H9 (cell line): ENCODE measurements at regions not wholly inside any gene's neighbourhood (a gene's known extent, or its start where the extent isn't known, plus 50 kb on each side); places are given as distances from the start of the nearest gene placed in this dataset.

Source experiments
- DNase-seq: peaks from one replicate; pipeline ENCODE4 v3.0.0-alpha.2; 2017
- H2AFZ ChIP-seq: one replicate; pipeline ENCODE4 v1.6.1; 2013; ENCODE audit warnings: mild to moderate bottlenecking, low read length, control low read depth, moderate library complexity
- H2AK5ac ChIP-seq: 2 replicates; pipeline ENCODE4 v1.6.1; 2013; ENCODE audit warnings: low read length, control low read depth, mixed read lengths; ENCODE audit not compliant: insufficient read length
- H2BK120ac ChIP-seq: one replicate; pipeline ENCODE4 v1.6.1; 2013; ENCODE audit warnings: low read depth, mild to moderate bottlenecking, low read length, control low read depth, inconsistent platforms; ENCODE audit not compliant: poor library complexity, severe bottlenecking
- H2BK12ac ChIP-seq: 2 replicates; pipeline ENCODE4 v1.6.1; 2013; ENCODE audit warnings: low read length, control low read depth, mixed read lengths, low read depth; ENCODE audit not compliant: insufficient read length
- H2BK15ac ChIP-seq: 2 replicates; pipeline ENCODE4 v1.6.1; 2013; ENCODE audit warnings: low read depth, low read length, control low read depth
- H2BK20ac ChIP-seq: one replicate; pipeline ENCODE4 v1.6.1; 2013; ENCODE audit warnings: low read depth, mild to moderate bottlenecking, low read length, control low read depth, inconsistent platforms; ENCODE audit not compliant: poor library complexity, severe bottlenecking
- H2BK5ac ChIP-seq: 2 replicates; pipeline ENCODE4 v1.6.1; 2013; ENCODE audit warnings: low read length, control low read depth, mixed read lengths; ENCODE audit not compliant: insufficient read length
- H3K14ac ChIP-seq: 2 replicates; pipeline ENCODE4 v1.6.1; 2013; ENCODE audit warnings: low read length, control low read depth; ENCODE audit not compliant: insufficient read depth
- H3K18ac ChIP-seq: 2 replicates; pipeline ENCODE4 v1.6.1; 2013; ENCODE audit warnings: low read depth, mild to moderate bottlenecking, mixed read lengths, low read length, control low read depth; ENCODE audit not compliant: insufficient read length
- H3K23ac ChIP-seq: 2 replicates; pipeline ENCODE4 v1.6.1; 2013; ENCODE audit warnings: low read length, control low read depth, mixed read lengths, low read depth; ENCODE audit not compliant: insufficient read length
- H3K23me2 ChIP-seq: 2 replicates; pipeline ENCODE4 v1.6.1; 2013; ENCODE audit warnings: low read depth, mild to moderate bottlenecking, mixed read lengths, low read length, control low read depth; ENCODE audit not compliant: insufficient read length, poor library complexity, severe bottlenecking
- H3K27ac ChIP-seq: 2 replicates; pipeline ENCODE4 v1.5.1; 2013; ENCODE audit warnings: low read length, control low read depth, mixed read lengths, low read depth; ENCODE audit not compliant: insufficient read length
- H3K27me3 ChIP-seq: 2 replicates; pipeline ENCODE4 v1.6.1; 2013; ENCODE audit warnings: low read length, control low read depth, inconsistent platforms; ENCODE audit not compliant: insufficient read depth
- H3K4ac ChIP-seq: 2 replicates; pipeline ENCODE4 v1.6.1; 2013; ENCODE audit warnings: low read depth, mild to moderate bottlenecking, control low read depth, inconsistent platforms, low read length, moderate library complexity
- H3K4me1 ChIP-seq: 2 replicates; pipeline ENCODE4 v1.6.1; 2013; ENCODE audit warnings: low read length, control low read depth, inconsistent platforms; ENCODE audit not compliant: insufficient read depth
- H3K4me2 ChIP-seq: 2 replicates; pipeline ENCODE4 v1.6.1; 2013; ENCODE audit warnings: low read length, control low read depth, mixed read lengths; ENCODE audit not compliant: insufficient read length, insufficient read depth
- H3K56ac ChIP-seq: 2 replicates; pipeline ENCODE4 v1.6.1; 2013; ENCODE audit warnings: low read depth, mild to moderate bottlenecking, mixed read lengths, low read length, control low read depth; ENCODE audit not compliant: insufficient read length
- H3K79me1 ChIP-seq: 2 replicates; pipeline ENCODE4 v1.6.1; 2013; ENCODE audit warnings: low read depth, mild to moderate bottlenecking, moderate library complexity, low read length, control low read depth, inconsistent platforms; ENCODE audit not compliant: insufficient read depth, poor library complexity, severe bottlenecking
- H3K79me2 ChIP-seq: 2 replicates; pipeline ENCODE4 v1.6.1; 2013; ENCODE audit warnings: low read length, control low read depth, inconsistent platforms; ENCODE audit not compliant: insufficient read depth
- H3K9ac ChIP-seq: 2 replicates; pipeline ENCODE4 v1.6.1; 2013; ENCODE audit warnings: low read length, control low read depth, mixed read lengths; ENCODE audit not compliant: insufficient read length; ENCODE audit errors: extremely low read depth
- H3K9me3 ChIP-seq: one replicate; pipeline ENCODE4 v1.6.1; 2013; ENCODE audit warnings: low read depth, low read length, inconsistent platforms; ENCODE audit not compliant: control insufficient read depth
- H3T11ph ChIP-seq: one replicate; pipeline ENCODE4 v1.6.1; 2013; ENCODE audit warnings: mild to moderate bottlenecking, low read length, control low read depth, inconsistent platforms
- H4K20me1 ChIP-seq: one replicate; pipeline ENCODE4 v1.6.1; 2013; ENCODE audit not compliant: control insufficient read depth, insufficient read length, insufficient read depth
- H4K5ac ChIP-seq: 2 replicates; pipeline ENCODE4 v1.6.1; 2013; ENCODE audit warnings: low read depth, mild to moderate bottlenecking, mixed read lengths, low read length, control low read depth; ENCODE audit not compliant: insufficient read length
- H4K8ac ChIP-seq: replicated peaks from 2 replicates; pipeline ENCODE4 v1.6.1; 2013; ENCODE audit warnings: low read length, control low read depth, mixed read lengths, low read depth; ENCODE audit not compliant: insufficient read length
- H4K91ac ChIP-seq: 2 replicates; pipeline ENCODE4 v1.6.1; 2013; ENCODE audit warnings: low read depth, mild to moderate bottlenecking, moderate library complexity, mixed read lengths, low read length, control low read depth; ENCODE audit not compliant: insufficient read length
- H3K27ac Mint-ChIP-seq, 3 experiments: 2 replicates in 2 of 3; 3 replicates in 1 of 3; pipeline ENCODE4 v1.8.0; 2020 to 2021; ENCODE audit warnings: mixed read lengths in 3 of 3, mild to moderate bottlenecking in 1 of 3, moderate library complexity in 1 of 3
- H3K27me3 Mint-ChIP-seq: 2 replicates; pipeline ENCODE4 v1.8.0; 2021; ENCODE audit warnings: low read depth, mild to moderate bottlenecking, moderate library complexity, mixed read lengths
- H3K36me3 Mint-ChIP-seq, 3 experiments: 2 replicates in 2 of 3; 3 replicates in 1 of 3; pipeline ENCODE4 v1.8.0; 2020 to 2021; ENCODE audit warnings: low read depth in 3 of 3, mixed read lengths in 3 of 3; ENCODE audit not compliant: insufficient read depth in 1 of 3
- H3K4me1 Mint-ChIP-seq, 2 experiments: 2 replicates each; pipeline ENCODE4 v1.8.0; 2020; ENCODE audit warnings: mixed read lengths in 2 of 2
- H3K4me3 Mint-ChIP-seq, 2 experiments: 2 replicates in 1 of 2; 3 replicates in 1 of 2; pipeline ENCODE4 v1.8.0; 2020 to 2021; ENCODE audit warnings: mild to moderate bottlenecking in 2 of 2, mixed read lengths in 2 of 2, moderate library complexity in 1 of 2
- H3K9me3 Mint-ChIP-seq, 2 experiments: 2 replicates in 1 of 2; 3 replicates in 1 of 2; pipeline ENCODE4 v1.8.0; 2020; ENCODE audit warnings: mild to moderate bottlenecking in 2 of 2, mixed read lengths in 2 of 2, moderate library complexity in 1 of 2
- CTCF ChIP-seq: fragments of 200-600 bp; sonication (generic); conservative IDR thresholded peaks from 3 replicates; pipeline ENCODE4 v1.8.0; 2021; ENCODE audit warnings: antibody characterized with exemption, mild to moderate bottlenecking
- WGBS: extraction: QIAGEN DNeasy Blood & Tissue Kit; methylation state at CpG from one replicate; pipeline ENCODE4 v1.1.7; 2013; ENCODE audit warnings: missing lambda C conversion rate, low lambda C conversion rate, mixed read lengths; ENCODE audit not compliant: insufficient read length; ENCODE audit errors: extremely low coverage; 5-methylcytosine and 5-hydroxymethylcytosine counted together

GRCh38 chr2:21404827-21405625, 281.3 kb downstream of the TDRD15 start:
- Histone ChIP-seq H3K4me2 (no peak overlapping the region), H3K23me2 (no peaks in the 10 kb centered on the region), H3K4ac (no peak overlapping the region), H3K9ac (no peak overlapping the region), H3K56ac (no peak overlapping the region), H2BK5ac (no peak overlapping the region), H3K27ac (no peak overlapping the region), H3K23ac (no peak overlapping the region), H2BK20ac (no peak overlapping the region), H3K18ac (no peak overlapping the region), H4K91ac (no peak overlapping the region), H2BK12ac (no peak overlapping the region), H2BK15ac (no peak overlapping the region), H3K14ac (no peak overlapping the region), H2AK5ac (no peak overlapping the region), H3T11ph (no peak overlapping the region), H3K27me3 (no peaks in the 10 kb centered on the region), H2BK120ac (no peak overlapping the region), H3K79me2 (no peaks in the 10 kb centered on the region), H4K8ac (no peak overlapping the region), H3K9me3 (no peaks in the 10 kb centered on the region), H3K79me1 (no peaks in the 10 kb centered on the region), H4K5ac (no peak overlapping the region), H2AFZ (no peak overlapping the region), H3K4me1 (no peaks in the 10 kb centered on the region; the same call in 1 of the 2 replicates), H4K20me1 (no peaks in the 10 kb centered on the region)
- no peak for TF ChIP-seq CTCF
- H3K36me3 Mint-ChIP-seq, result no peaks in the 10 kb centered on the region
- H3K27me3 Mint-ChIP-seq, result no peaks in the 10 kb centered on the region; the same call in 1 of the 2 replicates
- peaks cover 0 to 5% of the 10 kb centered on the region in 2 experiments; a peak in 1 of 5 replicates for H3K9me3 Mint-ChIP-seq
- no peak overlapping the region for H3K27ac Mint-ChIP-seq
- no peak overlapping the region for H3K4me3 Mint-ChIP-seq
- no CpG with 5 or more reads among the region's 7 CpGs for WGBS
- peaks cover 3 to 5% of the 10 kb centered on the region in 2 experiments; a peak in 3 of 4 replicates for H3K4me1 Mint-ChIP-seq
- DNase-seq, result no peak
